ENCODE measurements at regions not wholly inside any gene's neighbourhood (a gene's known extent, or its start where the extent isn't known, plus 50 kb on each side); places are given as distances from the start of the nearest gene placed in this dataset.

DNA sequence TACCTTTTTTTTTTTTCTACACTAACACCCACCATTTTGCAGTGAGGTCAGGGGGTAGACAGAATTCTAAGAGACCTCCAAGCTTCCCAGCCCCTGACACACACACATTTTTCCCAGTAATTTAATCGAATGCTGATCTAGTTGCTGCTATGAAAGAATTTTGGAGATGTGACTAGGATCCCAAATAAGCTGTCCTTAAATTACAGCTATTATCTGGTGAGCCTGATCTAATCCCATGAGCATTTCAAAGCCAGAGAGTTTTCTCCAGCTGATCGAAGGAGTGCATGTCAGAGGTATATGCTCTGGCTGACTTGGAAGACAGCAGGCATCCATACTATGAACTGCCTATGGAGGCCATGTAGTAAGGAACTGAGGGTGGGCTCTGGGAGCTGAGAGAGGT lies 503.8 kb upstream of the MARCKS start:
- TF ChIP-seq, protein P1, sequence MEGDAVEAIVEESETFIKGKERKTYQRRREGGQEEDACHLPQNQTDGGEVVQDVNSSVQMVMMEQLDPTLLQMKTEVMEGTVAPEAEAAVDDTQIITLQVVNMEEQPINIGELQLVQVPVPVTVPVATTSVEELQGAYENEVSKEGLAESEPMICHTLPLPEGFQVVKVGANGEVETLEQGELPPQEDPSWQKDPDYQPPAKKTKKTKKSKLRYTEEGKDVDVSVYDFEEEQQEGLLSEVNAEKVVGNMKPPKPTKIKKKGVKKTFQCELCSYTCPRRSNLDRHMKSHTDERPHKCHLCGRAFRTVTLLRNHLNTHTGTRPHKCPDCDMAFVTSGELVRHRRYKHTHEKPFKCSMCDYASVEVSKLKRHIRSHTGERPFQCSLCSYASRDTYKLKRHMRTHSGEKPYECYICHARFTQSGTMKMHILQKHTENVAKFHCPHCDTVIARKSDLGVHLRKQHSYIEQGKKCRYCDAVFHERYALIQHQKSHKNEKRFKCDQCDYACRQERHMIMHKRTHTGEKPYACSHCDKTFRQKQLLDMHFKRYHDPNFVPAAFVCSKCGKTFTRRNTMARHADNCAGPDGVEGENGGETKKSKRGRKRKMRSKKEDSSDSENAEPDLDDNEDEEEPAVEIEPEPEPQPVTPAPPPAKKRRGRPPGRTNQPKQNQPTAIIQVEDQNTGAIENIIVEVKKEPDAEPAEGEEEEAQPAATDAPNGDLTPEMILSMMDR (IDR thresholded peaks at IDR 0.05) = no peak
- TF ChIP-seq YY1 (IDR thresholded peaks at IDR 0.05; ENCODE audit: low read depth) (no peak), FOXM1 (IDR thresholded peaks at IDR 0.05; ENCODE audit: low read depth) (no peak), RFX5 (IDR thresholded peaks at IDR 0.05; ENCODE audit: low read length) (no peak), MXI1 (IDR thresholded peaks at IDR 0.05; ENCODE audit: low read depth, low read length) (no peak), EZH2phosphoT487 (IDR thresholded peaks at IDR 0.05; ENCODE audit: borderline replicate concordance, low read depth) (no peak), RAD21 (IDR thresholded peaks at IDR 0.05; ENCODE audit: low read length) (no peak)
- TF ChIP-seq, protein P2, sequence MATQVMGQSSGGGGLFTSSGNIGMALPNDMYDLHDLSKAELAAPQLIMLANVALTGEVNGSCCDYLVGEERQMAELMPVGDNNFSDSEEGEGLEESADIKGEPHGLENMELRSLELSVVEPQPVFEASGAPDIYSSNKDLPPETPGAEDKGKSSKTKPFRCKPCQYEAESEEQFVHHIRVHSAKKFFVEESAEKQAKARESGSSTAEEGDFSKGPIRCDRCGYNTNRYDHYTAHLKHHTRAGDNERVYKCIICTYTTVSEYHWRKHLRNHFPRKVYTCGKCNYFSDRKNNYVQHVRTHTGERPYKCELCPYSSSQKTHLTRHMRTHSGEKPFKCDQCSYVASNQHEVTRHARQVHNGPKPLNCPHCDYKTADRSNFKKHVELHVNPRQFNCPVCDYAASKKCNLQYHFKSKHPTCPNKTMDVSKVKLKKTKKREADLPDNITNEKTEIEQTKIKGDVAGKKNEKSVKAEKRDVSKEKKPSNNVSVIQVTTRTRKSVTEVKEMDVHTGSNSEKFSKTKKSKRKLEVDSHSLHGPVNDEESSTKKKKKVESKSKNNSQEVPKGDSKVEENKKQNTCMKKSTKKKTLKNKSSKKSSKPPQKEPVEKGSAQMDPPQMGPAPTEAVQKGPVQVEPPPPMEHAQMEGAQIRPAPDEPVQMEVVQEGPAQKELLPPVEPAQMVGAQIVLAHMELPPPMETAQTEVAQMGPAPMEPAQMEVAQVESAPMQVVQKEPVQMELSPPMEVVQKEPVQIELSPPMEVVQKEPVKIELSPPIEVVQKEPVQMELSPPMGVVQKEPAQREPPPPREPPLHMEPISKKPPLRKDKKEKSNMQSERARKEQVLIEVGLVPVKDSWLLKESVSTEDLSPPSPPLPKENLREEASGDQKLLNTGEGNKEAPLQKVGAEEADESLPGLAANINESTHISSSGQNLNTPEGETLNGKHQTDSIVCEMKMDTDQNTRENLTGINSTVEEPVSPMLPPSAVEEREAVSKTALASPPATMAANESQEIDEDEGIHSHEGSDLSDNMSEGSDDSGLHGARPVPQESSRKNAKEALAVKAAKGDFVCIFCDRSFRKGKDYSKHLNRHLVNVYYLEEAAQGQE (IDR thresholded peaks at IDR 0.05; ENCODE audit: low read depth, low read length) = no peak
- TF ChIP-seq, protein P3, sequence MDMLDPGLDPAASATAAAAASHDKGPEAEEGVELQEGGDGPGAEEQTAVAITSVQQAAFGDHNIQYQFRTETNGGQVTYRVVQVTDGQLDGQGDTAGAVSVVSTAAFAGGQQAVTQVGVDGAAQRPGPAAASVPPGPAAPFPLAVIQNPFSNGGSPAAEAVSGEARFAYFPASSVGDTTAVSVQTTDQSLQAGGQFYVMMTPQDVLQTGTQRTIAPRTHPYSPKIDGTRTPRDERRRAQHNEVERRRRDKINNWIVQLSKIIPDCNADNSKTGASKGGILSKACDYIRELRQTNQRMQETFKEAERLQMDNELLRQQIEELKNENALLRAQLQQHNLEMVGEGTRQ (IDR thresholded peaks at IDR 0.05; ENCODE audit: borderline replicate concordance, low read depth, low read length) = no peak
- TF ChIP-seq, protein P4, sequence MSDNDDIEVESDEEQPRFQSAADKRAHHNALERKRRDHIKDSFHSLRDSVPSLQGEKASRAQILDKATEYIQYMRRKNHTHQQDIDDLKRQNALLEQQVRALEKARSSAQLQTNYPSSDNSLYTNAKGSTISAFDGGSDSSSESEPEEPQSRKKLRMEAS (IDR thresholded peaks at IDR 0.05; ENCODE audit: low read depth) = no peak

Data from SK-N-SH (cell line).